Pulmonary artery endothelial cell (primary cell): ENCODE measurements at regions not wholly inside any gene's neighbourhood (a gene's known extent, or its start where the extent isn't known, plus 50 kb on each side); places are given as distances from the start of the nearest gene placed in this dataset.
A peak's percentile ranks its signal among the peaks of the same experiment; 100 is the strongest.

Experiments used
- DNase-seq: peaks from one replicate; pipeline ENCODE4 v3.0.0-alpha.2; 2011; ENCODE audit warnings: low read depth, low spot score

DNA sequence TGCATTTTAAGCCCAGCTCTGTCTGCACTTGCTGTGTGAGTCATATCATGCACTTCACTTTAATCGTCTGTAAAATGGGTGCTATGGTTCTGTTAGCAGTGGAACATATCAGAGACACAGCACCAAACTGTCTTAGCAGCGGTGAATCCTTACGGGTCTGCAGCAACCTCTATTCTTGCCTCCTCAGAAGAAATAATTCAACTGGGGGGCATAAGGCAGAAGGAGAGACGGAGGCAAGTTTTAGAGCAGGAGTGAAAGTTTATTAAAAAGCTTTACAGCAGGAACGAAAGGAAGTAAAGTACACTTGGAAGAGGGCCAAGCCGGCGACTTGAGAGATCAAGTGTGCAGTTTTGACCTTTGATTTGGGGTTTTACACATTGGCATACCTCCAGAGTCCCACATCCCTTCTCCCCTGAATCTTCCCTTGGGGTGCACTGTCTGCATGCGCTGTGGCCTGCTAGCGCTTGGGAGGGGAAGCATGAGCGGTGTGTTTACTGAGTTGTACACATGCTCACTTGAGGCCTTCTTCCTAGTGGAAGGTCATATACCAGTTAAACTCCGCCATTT, 109.8 kb downstream of the DDX1 start:
- no peak for DNase-seq

DNA sequence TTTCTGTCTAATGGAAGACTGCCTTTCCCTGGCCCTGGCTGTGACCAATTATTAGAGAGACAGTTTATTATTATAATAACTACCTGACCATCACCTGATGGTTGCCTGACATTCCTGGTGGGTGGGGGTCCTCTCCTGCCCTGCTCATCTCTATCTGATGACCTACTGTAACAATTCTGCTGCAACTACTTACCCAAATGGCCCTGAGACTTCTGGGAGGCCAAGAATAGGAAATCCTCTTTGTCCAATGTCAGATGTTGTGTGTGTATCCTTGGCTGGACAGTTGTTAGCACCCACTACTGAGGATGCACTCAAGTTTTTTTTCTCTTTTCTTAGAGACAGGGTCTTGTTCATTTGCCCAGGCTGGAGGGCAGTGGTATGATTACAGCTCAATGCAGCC, 110.3 kb downstream of the DDX1 start:
- no peak for DNase-seq

DNA sequence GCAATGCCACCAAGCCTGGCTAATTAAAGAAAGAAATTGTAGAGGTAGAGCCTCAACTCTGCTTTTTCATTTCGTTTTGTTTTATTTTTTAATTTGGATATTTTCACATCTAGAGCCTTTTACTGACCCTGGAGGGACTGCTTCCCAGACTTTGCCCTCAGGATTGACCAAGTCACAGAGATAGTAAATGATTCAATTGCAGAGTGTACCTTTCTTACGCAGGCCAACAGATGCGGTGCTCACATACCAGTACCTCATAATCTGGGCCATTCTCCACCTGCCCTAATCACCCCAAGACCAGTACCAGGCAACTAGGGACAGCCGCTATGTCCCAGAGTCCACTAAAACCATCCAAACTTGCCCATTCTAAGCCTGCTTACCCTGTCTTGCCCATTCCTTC, 110.8 kb downstream of the DDX1 start:
- DNase-seq = no peak

DNA sequence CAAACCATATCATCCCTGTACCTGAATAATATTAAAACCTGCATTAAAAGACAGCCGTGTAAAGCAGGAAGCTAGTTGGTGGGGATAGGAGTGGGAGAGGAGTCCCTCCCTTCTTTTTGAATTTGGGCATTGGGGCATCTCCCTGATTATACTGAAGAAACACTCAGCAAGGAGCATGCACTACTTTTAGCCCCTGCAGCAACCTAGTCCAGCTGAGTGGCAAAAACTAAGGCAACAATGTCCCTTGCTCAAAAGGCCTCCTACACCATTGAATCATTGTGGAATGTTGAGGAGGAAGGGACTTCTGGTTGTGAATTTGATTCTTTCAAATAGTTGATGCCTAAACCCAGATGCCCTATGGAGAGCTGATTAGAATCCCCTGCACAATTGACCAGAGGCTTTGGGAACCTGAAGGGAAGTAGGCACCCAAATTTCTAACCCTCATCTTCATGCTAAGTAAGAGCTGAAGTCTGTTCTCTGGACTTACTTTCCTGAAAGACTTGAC, 111.7 kb downstream of the DDX1 start:
- no peak for DNase-seq

DNA sequence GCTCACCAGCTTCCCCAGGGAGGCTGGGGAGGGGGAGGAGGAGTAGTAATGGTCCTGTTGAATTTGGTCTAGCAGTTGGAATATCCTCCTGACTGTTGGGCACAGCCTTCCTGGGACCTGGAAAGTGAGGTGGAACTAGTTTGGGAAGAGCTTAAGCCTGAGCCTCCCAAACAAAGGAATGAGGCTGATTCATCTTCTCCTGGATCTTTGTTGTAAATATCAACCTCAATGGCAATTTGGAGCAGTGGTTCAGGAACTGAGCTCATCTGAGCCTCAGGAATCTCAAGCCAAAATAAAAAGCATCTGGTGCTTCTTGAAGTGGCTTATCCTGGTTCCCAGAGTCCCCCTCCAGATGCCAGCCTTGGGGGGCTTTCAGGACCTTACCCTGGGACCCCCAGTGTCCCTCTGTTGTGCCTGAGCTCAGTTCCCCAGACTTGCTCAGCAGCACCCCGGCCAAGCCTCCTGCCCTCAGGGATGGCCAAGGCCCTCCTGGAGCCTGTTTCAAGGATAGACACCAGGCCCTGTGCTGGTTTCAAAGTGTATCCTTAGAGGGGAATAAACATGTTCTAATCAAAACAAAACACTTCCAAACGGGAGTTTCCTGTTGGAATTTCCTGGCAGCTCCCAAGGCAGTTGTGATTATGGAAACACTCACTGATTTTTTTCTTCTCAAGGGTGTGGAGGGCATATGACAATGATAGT, 112.6 kb downstream of the DDX1 start:
- peak; percentile 55 for DNase-seq

DNA sequence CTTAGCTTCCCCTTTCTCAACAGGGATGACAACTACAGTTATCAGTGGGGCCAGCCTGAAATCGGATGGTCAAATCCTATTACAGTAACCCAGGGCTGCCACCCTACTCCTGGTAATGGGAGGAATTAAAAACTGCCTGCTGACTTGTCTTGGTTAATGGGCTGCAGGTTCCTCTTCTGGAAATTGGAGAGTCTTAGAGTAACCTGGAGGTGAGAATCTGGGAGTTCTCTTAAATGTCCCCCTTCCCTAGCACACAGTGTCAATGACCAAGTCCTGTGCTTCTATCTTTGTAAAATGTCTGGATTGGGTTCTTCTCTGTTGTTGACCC, 113.1 kb downstream of the DDX1 start:
- DNase-seq = no peak

DNA sequence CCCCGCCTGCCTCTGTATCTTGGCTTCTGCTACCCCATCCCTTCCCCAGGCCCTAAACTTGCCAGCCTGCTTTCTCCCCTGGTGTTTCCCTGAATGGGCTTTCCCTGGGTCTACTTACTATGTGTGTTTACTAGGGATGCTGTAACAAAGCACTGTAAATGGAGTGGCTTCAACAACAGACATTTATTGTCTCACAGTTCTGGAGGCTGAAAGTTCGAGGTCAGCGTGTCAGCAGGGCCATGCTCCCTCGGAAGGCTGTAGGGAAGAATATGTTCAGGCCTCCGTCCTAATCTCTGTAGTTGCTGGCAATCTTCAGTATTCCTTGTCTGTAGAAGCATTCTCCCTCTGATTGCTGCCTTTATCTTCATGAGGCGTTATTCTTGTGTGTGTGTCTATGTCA, 113.6 kb downstream of the DDX1 start:
- no peak for DNase-seq

DNA sequence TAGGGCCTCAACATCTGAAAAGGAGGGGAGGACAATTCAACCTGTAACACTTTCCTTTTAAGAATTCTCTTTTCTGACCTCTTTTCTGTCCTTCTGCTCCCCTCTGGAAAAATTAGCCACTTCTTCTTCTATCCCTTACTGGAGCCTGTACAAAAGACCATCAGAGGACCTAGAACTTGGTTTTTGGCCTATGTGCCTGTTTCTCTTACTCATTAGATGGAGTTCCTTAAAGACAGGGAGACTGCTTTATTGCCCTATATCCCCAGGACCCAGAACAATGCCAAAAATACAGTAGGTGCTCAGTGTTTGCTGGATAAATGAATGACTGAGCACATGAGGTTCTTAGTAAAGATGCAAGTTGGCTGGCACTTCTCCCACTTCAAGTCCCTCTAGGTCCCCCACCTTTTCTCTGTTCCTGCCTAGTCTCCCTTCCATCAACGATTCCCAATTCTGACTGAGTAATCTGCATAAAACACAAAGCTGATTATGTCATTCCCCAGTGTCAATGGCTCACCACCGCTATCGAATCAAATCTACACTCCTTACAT, 114.2 kb downstream of the DDX1 start:
- no peak for DNase-seq

DNA sequence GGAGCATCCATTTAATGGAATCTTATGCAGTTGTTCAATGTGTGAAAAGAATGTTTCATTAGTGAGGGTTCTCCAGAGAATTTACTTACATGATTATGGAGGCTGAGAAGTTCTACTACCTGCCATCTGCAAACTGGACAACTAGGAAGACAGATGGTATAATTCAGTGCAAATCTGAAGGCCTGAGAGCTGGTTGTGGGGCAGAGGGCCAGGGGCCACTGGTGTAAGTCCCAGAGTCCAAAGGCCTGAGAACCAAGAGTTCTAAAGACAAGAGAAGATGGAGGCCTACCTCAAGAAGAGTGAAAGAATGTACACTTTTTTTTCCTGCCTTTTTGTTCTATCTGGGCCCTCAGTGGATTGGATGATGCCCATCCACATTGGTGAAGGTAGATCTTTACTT, 114.8 kb downstream of the DDX1 start:
- no peak for DNase-seq

DNA sequence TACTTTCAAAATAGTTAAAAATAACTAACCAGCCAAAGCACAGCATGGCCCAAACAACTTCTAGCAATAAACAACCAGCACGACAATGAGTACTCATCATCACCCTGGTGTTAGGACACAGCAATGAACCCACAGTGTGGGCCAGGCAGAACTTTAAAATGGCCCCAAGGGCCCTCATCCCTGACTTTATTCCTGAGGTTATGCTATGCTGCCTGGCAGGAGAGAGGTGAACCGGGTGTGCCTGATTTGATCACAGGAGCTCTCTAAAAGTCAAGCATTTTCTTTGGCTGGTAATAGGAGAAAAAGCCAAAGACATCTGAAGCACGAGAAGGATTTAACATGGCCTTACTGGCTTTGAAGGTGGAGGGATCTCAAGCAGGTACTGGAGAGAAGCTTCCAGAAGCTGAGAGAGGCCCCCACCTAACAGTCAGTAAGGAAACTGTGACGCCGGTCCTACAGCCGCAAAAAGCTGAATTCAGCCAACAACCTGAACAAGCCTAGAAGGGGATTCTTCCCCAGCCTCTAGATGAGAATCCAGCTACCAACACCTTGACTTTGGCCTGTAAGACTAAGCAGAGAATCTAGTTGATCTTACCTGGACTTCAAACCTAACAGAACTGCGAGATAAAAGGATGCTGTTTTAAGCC, 115.4 kb downstream of the DDX1 start:
- no peak for DNase-seq

DNA sequence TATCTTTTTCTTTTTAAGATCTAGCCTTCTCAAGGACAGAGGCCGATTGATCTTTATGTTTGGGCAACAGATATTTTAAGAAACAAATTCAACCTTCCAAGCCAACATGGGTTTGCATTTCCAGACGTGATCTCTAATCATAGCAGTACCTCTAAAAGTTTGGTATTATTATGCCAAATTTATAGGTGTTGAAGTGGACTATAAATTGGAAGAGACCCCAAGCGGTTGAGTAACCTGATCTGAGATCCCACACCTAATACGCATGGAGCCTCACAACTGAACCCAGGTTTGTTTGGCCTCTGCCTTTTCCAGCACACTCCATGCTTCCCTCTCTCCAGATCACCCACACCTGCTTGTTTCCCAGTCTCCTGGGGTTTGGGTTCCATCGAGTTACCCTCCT, 116.5 kb downstream of the DDX1 start:
- DNase-seq = no peak

DNA sequence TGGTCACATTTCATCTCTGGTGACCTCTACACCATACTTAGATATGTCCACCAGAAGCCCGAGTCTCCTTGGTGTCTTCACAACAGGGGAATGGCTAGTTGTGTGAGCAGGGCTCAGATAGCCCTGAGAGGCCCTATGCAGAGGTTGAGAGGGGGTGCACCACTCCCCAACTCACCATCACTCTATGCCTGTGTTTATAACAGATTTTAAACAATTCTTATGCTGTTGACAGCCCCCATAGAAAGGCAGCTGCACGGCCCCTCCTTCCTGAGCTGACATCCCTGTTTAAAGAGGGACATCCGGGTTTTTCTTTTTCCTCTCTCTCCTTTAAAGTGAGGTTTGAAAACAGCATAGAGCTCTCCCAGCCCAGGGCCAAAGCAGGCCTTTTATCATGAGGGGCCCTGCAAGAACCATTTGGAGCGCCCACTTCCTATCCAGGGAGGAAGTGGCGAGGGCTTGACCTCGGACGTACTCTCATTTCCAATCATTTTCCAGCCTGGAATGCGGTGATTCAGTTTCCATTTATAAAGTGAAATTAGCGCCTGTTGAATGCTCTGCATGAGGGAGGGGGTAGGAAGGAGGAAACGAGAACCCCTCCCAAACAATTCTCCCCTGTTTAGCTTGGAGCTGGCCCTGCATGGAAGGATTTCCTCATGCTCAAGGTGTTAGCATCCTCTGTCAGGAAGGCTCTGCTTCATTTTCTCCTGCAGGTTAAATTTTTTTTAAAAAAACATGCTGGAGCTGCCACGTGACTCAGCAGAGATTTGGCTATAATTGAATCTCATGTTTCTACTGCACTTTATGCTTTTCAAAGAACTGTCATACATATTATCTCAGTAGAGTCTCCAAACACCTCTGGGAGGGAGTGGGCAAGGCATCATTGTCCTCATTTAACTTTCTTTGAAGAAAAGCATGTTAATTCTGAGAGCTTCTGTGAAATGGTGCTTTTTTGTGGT, 117.5 kb downstream of the DDX1 start:
- peak; percentile 62 for DNase-seq

DNA sequence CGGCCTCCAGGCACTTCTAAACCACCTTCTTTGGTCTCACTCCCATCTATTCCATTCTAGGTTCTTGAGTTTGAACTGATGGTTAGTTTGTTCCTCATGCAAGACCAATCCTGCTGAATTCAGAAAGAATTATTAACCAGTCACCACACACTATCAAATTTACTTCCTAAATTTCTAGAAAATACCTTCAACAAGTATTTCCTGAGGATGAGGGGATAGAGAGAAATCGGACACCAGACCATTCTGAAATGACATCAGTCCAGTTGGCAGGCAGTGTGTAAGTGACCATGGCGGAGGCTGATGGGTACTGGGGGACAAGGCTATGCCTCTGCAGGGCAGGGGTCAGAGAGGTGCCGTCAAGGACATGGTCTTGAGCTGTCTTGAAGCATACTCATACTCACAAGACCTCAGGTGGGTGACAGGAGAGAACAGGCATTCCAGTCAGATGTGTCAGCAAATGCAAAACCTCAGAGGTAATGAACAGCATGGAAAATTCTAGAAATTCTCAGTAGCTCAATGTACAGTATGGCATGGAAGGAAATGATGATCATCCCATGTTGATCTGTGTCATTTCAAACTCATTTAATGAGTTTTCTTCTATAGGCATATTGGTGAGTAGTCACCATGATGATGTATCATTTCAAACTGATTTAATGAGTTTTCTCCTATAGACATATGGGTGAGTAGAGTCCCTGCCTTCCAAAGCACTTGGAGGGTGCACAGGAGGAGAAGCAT, 119.6 kb downstream of the DDX1 start:
- no peak for DNase-seq

DNA sequence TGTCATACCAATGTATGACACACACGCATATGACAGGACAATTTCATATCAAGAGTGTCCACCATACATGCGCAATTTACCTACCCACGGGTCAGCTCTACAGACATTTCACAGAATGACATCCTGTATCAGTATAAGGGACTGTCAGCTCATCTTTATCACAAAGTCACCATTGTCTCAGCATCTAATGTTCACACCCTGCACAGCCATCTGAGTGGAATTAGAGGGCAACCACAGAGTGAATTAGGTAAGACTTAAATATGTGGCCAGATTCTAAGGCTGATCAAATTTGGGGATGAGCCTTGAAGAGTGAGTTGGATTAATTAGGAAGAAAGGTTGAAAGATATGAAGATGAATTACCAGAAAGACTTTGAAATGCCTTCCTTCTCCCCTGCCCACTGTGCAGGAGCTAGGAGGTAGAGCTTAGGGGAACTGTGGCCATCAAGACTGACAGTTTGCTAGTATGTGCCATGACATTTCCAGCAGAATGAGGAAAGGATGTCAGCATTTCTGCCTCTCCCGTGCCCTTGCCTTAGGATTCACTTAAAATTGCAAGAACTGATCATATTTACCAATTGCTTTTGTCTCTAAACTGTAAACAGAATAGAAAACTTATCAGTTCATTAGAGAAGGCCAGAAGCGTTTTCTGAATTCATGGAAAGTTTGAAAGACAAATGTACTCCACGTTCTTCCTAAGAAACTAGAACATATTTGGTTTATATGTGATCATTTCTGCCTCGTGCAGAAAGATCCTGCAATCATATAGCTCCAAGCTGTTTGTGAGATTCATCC, 121.1 kb downstream of the DDX1 start:
- no peak for DNase-seq

DNA sequence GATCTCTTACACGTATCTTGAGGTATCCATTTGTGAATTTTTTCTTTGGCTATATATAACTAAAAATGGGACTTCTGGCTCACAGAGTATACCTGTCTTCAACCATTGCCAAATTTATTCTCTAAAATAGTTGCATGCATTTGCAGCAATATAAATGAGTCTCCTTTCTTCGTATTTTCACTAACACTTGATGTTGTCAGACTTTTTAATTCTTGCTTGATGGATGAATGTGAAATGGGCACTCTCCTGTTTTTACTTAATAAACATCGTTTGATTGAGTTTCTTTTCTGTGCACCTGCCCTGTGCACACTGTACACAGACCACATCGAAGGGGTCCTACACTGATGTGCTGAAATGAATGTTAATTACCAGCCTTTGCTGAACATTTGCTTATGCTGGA, 121.8 kb downstream of the DDX1 start:
- no peak for DNase-seq

DNA sequence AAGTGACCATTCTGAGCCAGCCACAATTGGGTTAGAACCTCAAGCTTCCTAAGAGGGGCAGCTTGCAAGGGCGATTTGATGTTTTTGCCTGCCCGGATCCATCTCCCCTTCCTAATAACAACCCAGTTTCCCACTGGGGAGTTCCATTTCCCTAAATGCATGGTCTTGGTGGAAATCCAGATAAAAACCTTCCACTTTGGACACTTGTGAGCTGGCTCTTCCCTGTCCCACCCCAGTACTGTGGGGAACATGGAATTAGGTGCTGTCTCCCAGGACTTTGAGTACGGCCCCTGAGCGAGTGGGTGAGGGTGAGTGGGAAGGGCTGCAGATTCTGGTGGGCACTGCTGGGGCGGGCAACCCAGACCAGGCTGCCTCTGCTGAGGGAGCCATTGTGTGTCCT, 122.3 kb downstream of the DDX1 start:
- no peak for DNase-seq

DNA sequence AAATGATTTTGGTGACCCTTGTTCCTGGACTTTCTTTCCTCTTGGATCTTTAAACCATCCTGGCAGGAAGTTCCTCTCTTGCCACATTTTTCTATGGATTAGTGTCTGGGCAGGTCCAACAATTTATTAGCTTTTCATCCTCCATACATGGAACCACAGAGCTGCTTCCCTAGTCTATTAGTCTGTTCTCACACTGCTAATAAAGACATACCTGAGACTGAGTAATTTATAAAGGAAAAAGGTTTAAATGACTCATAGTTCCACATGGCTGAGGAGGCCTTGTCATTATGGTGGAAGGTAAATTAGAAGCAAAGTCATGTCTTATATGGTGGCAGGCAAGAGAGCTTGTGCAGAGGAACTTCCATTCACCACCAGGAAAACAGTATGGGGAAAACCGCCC, 122.9 kb downstream of the DDX1 start:
- no peak for DNase-seq

DNA sequence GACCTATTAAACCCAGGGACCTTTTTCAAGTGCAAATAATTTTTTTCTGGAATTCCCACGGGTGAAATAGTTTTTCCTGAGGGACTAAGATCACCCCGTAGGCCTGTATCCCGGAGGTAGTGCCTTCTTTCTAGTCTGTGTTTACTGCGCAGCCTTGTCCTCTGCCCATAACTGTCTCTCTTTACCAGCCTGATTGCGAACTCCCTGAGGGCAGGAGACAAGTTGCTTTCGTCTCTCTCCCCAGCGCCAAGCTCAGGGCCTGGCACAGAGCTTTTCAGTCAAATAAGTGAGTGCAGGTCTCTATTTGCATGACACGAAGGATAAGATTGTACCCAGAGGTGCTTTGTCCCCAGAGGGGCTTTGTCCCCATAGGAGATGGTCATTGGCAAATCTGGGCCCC, 123.9 kb downstream of the DDX1 start:
- no peak for DNase-seq

DNA sequence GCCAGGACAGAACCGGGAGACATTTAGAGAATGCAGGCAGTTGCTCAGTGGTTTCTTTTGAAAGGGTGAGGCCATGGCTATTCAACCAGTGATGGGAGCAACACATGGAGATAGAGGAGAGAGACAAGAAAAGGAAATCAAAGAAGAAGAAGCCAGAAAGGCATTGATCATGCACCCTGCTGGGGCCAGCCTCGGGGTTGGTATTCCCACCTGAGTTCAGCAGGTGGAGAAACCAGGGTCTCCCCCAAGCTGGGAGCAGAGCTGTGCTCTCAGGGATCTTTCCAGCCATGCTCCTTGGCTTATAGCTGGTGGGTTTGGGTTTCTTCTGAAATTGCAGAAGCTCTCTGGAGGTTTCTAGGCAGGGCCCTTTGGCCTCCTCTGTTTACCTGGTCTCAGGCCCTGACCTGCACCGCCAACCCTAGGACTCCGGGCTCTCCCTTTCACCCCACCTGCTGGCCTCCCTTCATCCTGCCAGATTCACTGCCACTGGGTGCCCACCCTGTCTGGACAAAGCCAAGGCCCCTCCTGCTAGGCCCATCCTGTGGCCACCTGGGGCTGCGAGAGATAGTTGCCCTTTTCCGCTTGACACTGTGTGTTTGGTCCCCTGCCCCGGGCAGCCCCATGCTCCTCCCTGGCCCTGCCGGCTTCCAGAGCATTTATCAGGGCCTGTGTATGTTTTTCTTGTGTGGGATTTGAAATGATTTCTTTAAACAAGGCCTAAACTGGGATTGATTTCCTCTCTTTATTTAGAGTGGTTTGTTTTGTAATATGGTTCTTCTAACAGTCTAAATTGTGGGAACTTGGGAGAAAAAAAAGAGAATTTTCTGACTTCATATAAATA, 126.7 kb downstream of the DDX1 start:
- DNase-seq = no peak
